ENCODE measurements at regions not wholly inside any gene's neighbourhood (a gene's known extent, or its start where the extent isn't known, plus 50 kb on each side); places are given as distances from the start of the nearest gene placed in this dataset.

DNA sequence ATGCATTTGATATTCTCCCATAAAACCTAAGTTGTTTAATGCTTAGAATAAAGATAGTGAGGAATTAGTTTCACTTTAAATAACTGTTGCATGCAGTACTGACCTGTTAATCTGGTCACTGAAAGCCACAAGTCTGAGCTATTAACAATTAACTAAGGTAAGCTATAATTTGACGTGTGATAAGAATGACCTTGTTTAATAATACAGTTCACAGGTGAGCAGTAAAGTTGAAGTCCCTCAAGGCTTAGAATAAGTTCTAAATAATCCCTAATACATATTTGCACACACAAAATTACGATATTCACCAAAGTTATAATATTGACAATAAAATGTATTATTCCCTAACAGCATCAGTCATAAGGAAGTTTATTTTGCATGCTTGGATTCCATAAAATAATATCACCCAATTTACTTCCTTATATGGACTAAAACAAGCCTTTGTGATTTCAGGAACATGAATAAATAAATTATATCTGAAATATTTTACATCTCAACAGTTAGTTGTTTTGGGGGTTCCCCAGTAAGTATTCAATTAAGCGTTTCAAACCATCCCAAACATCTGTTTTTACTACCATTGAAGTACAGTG lies 70.6 kb upstream of the CHRM3 start:
- no peak for DNase-seq
- TF ChIP-seq CTCF (IDR thresholded peaks at IDR 0.05; ENCODE audit: insufficient read depth in 1 of 2, low read depth in 1 of 2, low read length in 1 of 2, severe bottlenecking in 1 of 2, unreplicated experiment in 1 of 2): no peak
- CTCF ChIA-PET: interaction anchor here (1.0 kb wide), 2 partner anchors 70 to 582 kb away, joined by 4 to 5 read pairs; partner anchors contain the start of gene CHRM3
- H3K27ac Mint-ChIP-seq (ENCODE audit: unreplicated experiment): no peak overlapping the region
- H3K4me3 Mint-ChIP-seq (ENCODE audit: unreplicated experiment): peak overlapping the region; percentile 47
- no peaks in the 10 kb centered on the region for H3K4me1 Mint-ChIP-seq (ENCODE audit: low read depth, unreplicated experiment)
- no TSS peak for BruUV-seq (replicated peaks)
- H3K27me3 Mint-ChIP-seq (ENCODE audit: insufficient read depth, unreplicated experiment): no peaks in the 10 kb centered on the region
- intact Hi-C loops (cut with micrococcal nuclease; ENCODE audit: unreplicated experiment): no loop called here
- H3K9me3 ChIP-seq: 0 out of 2 replicates have a peak, but pooled peaks cover 6% of the 10 kb centered on the region
- H3K36me3 Mint-ChIP-seq (ENCODE audit: insufficient read depth, unreplicated experiment): no peaks in the 10 kb centered on the region
- no peaks in the 10 kb centered on the region for H3K9me3 Mint-ChIP-seq (ENCODE audit: unreplicated experiment)
- H3K27me3 ChIP-seq (replicated peaks; ENCODE audit: control insufficient read depth, insufficient read depth, low read length): no peaks in the 10 kb centered on the region
- POLR2A ChIA-PET: no interaction called here
- no peaks in the 10 kb centered on the region for H3K4me1 ChIP-seq
- no peaks in the 10 kb centered on the region for H3K36me3 ChIP-seq (ENCODE audit: control insufficient read depth, insufficient read depth, low read length)
- no peak overlapping the region for H3K4me3 ChIP-seq (ENCODE audit: low read depth, low read length)

DNA sequence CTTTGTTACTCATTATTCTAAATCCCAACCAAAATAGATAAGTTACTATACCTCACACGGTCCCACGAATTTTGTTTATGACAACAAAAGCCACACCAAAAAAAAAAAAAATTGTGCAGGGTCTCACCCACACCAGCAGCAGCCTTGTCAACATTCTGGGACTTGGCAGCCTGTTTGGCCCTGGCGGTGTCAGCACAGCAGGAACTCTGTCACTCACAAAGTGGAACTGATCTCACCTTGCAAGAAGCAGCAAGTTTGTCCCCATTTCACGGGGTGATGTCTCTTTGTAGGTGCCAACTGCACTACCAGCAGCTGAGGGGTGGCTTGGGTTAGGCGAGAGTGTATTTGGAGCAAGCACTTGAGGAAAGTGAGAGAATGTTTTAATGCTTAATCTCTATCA lies 75.0 kb upstream of the CHRM3 start:
- Mint-ChIP-seq H3K9me3 (ENCODE audit: unreplicated experiment) (no peaks in the 10 kb centered on the region), H3K27ac (ENCODE audit: unreplicated experiment) (no peak overlapping the region), H3K4me3 (ENCODE audit: unreplicated experiment) (no peak overlapping the region), H3K27me3 (ENCODE audit: insufficient read depth, unreplicated experiment) (no peaks in the 10 kb centered on the region), H3K36me3 (ENCODE audit: insufficient read depth, unreplicated experiment) (no peaks in the 10 kb centered on the region), H3K4me1 (ENCODE audit: low read depth, unreplicated experiment) (no peaks in the 10 kb centered on the region)
- H3K4me3 ChIP-seq (ENCODE audit: low read depth, low read length): no peak overlapping the region
- H3K36me3 ChIP-seq (ENCODE audit: control insufficient read depth, insufficient read depth, low read length): no peaks in the 10 kb centered on the region
- no peak for DNase-seq
- no TSS peak for BruUV-seq (replicated peaks)
- CTCF ChIA-PET: no interaction called here
- intact Hi-C loops (cut with micrococcal nuclease; ENCODE audit: unreplicated experiment): no loop called here
- no peaks in the 10 kb centered on the region for H3K27me3 ChIP-seq (replicated peaks; ENCODE audit: control insufficient read depth, insufficient read depth, low read length)
- 0 out of 2 replicates have a peak, but pooled peaks cover 6% of the 10 kb centered on the region for H3K9me3 ChIP-seq
- no peaks in the 10 kb centered on the region for H3K4me1 ChIP-seq
- POLR2A ChIA-PET: no interaction called here
- no peak for TF ChIP-seq CTCF (IDR thresholded peaks at IDR 0.05; ENCODE audit: insufficient read depth in 1 of 2, low read depth in 1 of 2, low read length in 1 of 2, severe bottlenecking in 1 of 2, unreplicated experiment in 1 of 2)

DNA sequence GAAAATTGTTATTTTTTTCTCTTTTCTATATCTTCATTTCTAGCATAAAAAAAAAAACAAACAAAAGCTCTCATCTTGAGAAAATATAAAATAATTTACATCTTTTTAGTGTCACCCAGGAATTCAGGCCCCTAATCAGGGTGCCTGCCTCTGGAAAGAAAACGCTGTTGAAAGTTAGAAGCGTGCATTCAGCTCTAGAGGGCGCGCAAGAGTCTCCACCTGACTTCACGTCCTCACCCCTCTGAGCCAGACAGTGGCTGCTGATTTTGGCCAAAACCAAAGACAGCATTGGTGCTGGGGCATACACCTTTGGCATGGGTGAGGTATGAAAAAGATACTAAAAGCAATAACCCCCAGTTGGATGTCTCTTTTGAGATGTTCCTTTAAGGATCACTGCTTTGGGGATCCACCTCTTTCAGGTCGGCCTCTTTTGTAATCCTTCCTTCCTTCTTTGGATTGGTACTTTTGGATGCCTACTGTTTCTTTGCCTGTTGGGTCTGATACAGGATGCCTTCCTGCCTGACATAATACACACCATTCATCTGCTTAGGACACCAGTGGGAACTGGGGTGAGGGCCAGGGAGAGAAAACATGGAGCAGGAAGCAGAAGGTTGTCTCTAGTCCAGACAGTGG lies 77.6 kb upstream of the CHRM3 start:
- intact Hi-C loops (cut with micrococcal nuclease; ENCODE audit: unreplicated experiment): loop anchor here (1.0 to 2.0 kb wide), 2 partner anchors 54 to 77 kb away; partner anchors contain the start of gene CHRM3
- H3K36me3 Mint-ChIP-seq (ENCODE audit: insufficient read depth, unreplicated experiment): no peaks in the 10 kb centered on the region
- Histone ChIP-seq H3K27me3 (replicated peaks; ENCODE audit: control insufficient read depth, insufficient read depth, low read length) (no peaks in the 10 kb centered on the region), H3K36me3 (ENCODE audit: control insufficient read depth, insufficient read depth, low read length) (no peaks in the 10 kb centered on the region), H3K4me3 (ENCODE audit: low read depth, low read length) (no peak overlapping the region), H3K9me3 (no peaks in the 10 kb centered on the region), H3K4me1 (no peaks in the 10 kb centered on the region)
- H3K9me3 Mint-ChIP-seq (ENCODE audit: unreplicated experiment): no peaks in the 10 kb centered on the region
- CTCF ChIA-PET: no interaction called here
- peak in 1 of 2 experiments; percentile 43 for DNase-seq
- no peaks in the 10 kb centered on the region for H3K27me3 Mint-ChIP-seq (ENCODE audit: insufficient read depth, unreplicated experiment)
- no TSS peak for BruUV-seq (replicated peaks)
- TF ChIP-seq CTCF (IDR thresholded peaks at IDR 0.05; ENCODE audit: insufficient read depth in 1 of 2, low read depth in 1 of 2, low read length in 1 of 2, severe bottlenecking in 1 of 2, unreplicated experiment in 1 of 2): peak; percentile 52 to 55
- H3K4me3 Mint-ChIP-seq (ENCODE audit: unreplicated experiment): no peak overlapping the region
- H3K4me1 Mint-ChIP-seq (ENCODE audit: low read depth, unreplicated experiment): no peaks in the 10 kb centered on the region
- POLR2A ChIA-PET: no interaction called here
- H3K27ac Mint-ChIP-seq (ENCODE audit: unreplicated experiment): no peak overlapping the region

All from Caco-2 (cell line).